ENCODE measurements at regions not wholly inside any gene's neighbourhood (a gene's known extent, or its start where the extent isn't known, plus 50 kb on each side); places are given as distances from the start of the nearest gene placed in this dataset.

DNA sequence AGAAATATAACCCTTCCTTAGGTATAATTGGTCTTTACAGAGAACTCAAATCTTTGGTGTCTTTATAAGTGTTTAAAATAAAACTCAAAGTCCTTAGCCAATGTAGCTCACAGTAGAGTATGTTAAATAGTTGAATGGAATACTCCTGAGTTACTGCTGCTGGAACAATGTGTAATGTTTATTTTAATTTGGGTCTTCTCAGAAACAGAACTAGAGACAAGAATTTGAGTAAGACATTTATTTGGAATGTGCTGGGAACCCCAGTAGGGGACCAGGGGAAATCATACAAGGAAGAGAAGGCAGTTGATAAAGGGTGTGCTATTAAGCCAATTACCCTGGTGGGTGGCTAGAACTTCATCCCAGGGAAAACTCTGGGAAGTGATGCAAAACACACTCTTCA, 240.4 kb upstream of the LDB2 start:
- TF ChIP-seq, protein P1, sequence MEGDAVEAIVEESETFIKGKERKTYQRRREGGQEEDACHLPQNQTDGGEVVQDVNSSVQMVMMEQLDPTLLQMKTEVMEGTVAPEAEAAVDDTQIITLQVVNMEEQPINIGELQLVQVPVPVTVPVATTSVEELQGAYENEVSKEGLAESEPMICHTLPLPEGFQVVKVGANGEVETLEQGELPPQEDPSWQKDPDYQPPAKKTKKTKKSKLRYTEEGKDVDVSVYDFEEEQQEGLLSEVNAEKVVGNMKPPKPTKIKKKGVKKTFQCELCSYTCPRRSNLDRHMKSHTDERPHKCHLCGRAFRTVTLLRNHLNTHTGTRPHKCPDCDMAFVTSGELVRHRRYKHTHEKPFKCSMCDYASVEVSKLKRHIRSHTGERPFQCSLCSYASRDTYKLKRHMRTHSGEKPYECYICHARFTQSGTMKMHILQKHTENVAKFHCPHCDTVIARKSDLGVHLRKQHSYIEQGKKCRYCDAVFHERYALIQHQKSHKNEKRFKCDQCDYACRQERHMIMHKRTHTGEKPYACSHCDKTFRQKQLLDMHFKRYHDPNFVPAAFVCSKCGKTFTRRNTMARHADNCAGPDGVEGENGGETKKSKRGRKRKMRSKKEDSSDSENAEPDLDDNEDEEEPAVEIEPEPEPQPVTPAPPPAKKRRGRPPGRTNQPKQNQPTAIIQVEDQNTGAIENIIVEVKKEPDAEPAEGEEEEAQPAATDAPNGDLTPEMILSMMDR (IDR thresholded peaks at IDR 0.05; ENCODE audit: borderline replicate concordance, insufficient read depth, low read depth, low read length): no peak

DNA sequence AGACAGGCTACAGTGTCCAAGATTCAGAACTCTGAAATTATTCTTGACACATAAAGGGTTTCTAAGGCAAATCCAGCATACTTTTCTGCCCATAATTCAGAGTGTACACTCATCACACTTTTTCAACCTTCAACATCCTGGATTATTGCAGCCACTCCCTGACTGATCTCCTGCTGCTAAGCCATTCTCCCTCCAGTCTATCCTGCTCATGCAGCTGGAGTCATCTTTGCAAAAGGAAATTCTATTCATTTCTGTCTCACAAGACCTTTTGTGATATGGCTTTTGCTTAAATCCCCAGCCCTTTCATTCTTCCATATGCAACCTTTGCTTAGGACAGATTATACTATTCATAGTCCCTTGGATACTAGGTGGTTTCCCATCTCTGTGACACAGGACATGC, 236.1 kb upstream of the LDB2 start:
- H3K4me3 ChIP-seq (ENCODE audit: low read depth, low read length): no peak overlapping the region
- TF ChIP-seq, protein P1 (IDR thresholded peaks at IDR 0.05; ENCODE audit: borderline replicate concordance, insufficient read depth, low read depth, low read length): no peak

More for the DNA sequence above, 240.4 kb upstream of the LDB2 start:
- H3K4me3 ChIP-seq (ENCODE audit: low read depth, low read length): no peak overlapping the region

DNA sequence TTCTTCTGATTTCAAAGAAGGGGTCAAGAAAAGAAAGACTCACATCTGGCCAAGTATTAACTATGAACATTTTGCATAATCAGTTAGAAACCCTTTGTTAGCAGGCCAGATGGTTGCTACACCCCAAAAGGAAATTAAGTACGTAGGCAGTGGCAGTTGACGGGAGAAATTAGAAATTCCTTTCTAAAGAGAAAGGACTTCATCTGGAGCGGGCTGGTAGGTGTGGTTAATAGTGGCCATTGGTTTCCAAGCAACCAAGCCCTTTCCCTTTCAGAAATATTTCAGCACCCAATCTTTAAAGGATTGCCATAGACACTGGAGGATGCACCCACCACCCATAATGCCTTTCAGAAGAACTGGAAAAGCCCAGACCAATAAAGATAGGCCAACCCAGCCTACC, 235.7 kb upstream of the LDB2 start:
- TF ChIP-seq, protein P1 (IDR thresholded peaks at IDR 0.05; ENCODE audit: borderline replicate concordance, insufficient read depth, low read depth, low read length): no peak
- no peak overlapping the region for H3K4me3 ChIP-seq (ENCODE audit: low read depth, low read length)

DNA sequence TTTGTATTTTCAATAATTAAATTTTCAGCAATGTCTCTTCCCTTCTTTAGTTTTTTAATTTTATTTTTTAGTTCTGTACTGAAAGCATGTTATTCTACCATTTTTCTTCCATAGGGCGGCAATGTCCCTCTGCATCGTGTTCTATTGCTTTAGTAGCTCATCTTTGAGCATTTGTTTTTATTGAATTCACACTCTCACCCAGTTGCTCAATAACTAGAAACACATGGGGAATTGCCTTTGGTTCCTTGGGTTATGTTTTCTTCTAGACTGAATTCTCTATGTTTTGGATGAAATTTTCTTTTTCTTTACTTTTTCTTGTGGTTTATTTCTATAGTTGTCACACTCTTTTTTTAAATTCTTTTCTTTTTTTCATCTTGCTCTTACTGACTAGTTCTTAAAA, 233.8 kb upstream of the LDB2 start:
- TF ChIP-seq, protein P1 (IDR thresholded peaks at IDR 0.05; ENCODE audit: borderline replicate concordance, insufficient read depth, low read depth, low read length): no peak

DNA sequence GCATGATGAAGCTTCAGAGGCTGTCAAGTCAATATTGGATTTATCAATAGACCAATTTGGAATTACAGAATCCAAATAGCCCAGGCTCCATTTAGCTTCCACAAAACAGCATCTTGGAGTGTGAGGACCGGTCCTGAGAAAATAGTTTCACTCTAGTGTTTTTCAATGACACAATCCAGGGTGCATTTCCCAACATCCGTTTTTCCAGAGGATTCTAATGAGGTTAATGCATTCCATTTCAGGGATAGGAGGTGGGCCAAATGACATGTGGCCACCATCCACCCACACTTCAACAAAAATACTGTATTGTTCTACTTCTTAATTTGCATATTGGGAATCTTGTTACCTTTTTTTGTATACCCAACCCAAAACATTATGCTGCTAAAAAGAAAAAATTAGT, 229.8 kb upstream of the LDB2 start:
- TF ChIP-seq, protein P1 (IDR thresholded peaks at IDR 0.05; ENCODE audit: borderline replicate concordance, insufficient read depth, low read depth, low read length): no peak
- no peak overlapping the region for H3K4me3 ChIP-seq (ENCODE audit: low read depth, low read length)

More for the DNA sequence above, 233.8 kb upstream of the LDB2 start:
- no peak overlapping the region for H3K4me3 ChIP-seq (ENCODE audit: low read depth, low read length)

DNA sequence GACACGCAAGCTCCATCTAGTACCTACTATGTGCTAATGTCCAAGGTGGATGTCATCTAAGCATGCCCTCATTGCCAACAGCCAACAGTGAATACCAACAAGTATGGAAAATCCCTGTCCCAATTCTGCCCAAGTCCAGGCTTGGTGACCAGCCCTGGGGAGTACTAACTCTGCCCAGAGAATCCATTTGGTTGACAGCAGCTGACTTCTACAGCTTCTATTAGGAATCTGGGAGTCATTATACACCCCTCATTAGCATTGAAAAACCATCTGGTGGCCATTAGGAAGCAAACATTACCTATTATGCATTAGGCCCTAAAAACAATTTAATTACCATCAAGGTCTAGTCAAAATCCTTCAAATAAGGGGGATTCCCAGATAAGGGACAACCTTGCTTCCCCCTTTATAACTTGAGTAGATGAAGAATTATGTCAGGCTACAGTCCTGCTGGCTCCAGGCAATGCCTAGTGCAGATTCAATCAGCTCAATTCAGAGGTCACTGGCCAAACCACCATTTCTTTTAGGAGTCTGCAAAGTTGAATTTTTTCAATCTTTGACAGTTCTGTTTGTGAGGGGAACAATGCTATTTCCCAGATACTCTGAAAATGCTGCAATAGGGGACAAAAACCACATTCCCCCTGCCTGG, 228.0 kb upstream of the LDB2 start:
- no peak overlapping the region for H3K4me3 ChIP-seq (ENCODE audit: low read depth, low read length)
- TF ChIP-seq, protein P1 (IDR thresholded peaks at IDR 0.05; ENCODE audit: borderline replicate concordance, insufficient read depth, low read depth, low read length): no peak

DNA sequence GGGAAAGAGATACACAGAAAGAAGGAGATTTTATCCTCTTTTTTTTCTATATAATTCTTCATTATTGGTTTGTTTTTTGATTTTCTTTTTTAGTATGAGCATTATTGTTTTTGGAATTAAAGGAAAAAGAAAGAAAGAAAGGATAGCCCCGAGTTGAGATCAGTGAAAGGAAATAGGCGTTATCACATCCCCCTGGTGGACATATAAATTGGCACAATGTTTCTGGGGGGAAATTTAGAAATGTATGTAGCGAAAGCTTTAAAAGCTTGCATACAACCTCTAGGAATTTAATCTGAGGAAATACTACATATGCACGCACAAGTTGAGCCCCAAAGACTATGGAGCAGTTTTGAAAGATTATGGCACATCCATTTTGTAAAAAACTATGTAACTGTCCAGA, 226.3 kb upstream of the LDB2 start:
- no peak overlapping the region for H3K4me3 ChIP-seq (ENCODE audit: low read depth, low read length)
- TF ChIP-seq, protein P1 (IDR thresholded peaks at IDR 0.05; ENCODE audit: borderline replicate concordance, insufficient read depth, low read depth, low read length): no peak
